Mammary epithelial cell (primary cell): ENCODE measurements at regions not wholly inside any gene's neighbourhood (a gene's known extent, or its start where the extent isn't known, plus 50 kb on each side); places are given as distances from the start of the nearest gene placed in this dataset.

Source experiments
- EZH2 ChIP-seq: IDR thresholded peaks from 2 replicates; pipeline ENCODE4 v1.6.1; 2012; ENCODE audit warnings: low read length, inconsistent platforms, borderline replicate concordance
- TF ChIP-seq, protein P1 (sequence below), 2 donors: IDR thresholded peaks in 1 of 2; conservative IDR thresholded peaks in 1 of 2; 2 replicates each; pipeline ENCODE4 v1.5.1; 2011 to 2012; ENCODE audit warnings: inconsistent platforms in 2 of 2, low read length in 2 of 2, mild to moderate bottlenecking in 2 of 2, control low read depth in 1 of 2, low read depth in 1 of 2; ENCODE audit not compliant: insufficient read depth in 1 of 2; ENCODE audit errors: extremely low read depth in 1 of 2

DNA sequence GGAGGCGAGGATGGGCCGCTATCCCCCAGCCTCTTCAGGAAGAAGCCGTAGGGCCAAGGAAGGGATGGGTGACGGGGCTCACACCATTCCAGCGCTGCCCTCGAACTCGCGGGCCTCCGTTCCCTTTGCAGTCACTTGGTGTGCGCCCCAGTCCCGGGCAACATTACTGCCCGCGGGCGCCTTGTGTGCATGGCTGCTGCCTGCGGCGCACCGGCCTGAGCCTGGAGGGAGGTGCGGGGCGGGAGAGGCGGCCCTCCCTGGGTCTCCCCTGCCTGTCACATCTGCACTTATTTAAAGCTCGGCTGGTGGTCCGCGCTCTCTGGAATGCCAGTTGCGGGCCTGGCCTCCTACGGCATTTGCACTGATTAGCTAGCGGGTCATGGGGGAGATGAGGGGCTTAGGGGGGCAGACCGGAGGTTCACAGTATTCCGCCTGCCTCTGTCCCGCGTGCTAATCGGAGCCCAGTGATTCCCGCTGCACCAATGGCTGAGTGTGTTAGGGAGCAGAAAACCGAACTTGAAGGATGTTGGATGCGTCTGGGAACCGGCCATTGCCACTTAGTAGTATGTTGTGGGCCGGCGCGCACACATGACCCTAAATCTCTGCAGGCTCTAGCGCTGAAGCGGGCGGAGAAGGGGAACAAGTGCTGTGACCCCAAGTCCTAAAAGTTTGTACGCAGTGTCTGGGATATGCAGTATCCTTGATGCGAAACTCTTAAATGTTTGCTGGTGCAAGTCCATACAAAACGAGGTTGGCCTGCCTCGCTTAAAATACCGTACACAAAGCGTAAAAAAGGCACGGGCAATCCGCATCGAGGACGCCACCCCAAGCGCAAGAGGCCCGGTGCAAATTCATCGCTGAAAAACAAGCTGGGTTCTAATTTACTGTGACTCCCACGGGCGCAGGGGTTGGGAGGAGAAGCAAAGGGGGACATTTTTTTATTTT is 161.2 kb upstream of the SIX2 start:
- TF ChIP-seq, protein P1, sequence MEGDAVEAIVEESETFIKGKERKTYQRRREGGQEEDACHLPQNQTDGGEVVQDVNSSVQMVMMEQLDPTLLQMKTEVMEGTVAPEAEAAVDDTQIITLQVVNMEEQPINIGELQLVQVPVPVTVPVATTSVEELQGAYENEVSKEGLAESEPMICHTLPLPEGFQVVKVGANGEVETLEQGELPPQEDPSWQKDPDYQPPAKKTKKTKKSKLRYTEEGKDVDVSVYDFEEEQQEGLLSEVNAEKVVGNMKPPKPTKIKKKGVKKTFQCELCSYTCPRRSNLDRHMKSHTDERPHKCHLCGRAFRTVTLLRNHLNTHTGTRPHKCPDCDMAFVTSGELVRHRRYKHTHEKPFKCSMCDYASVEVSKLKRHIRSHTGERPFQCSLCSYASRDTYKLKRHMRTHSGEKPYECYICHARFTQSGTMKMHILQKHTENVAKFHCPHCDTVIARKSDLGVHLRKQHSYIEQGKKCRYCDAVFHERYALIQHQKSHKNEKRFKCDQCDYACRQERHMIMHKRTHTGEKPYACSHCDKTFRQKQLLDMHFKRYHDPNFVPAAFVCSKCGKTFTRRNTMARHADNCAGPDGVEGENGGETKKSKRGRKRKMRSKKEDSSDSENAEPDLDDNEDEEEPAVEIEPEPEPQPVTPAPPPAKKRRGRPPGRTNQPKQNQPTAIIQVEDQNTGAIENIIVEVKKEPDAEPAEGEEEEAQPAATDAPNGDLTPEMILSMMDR (conservative IDR thresholded peaks at IDR 0.05 in 1 of 2, IDR thresholded peaks at IDR 0.05 in 1 of 2; ENCODE audit: extremely low read depth in 1 of 2, insufficient read depth in 1 of 2, low read depth in 1 of 2, low read length in 2 of 2) = no peak
- no peak for TF ChIP-seq EZH2
